GM23338 (cell line): ENCODE measurements at regions not wholly inside any gene's neighbourhood (a gene's known extent, or its start where the extent isn't known, plus 50 kb on each side); places are given as distances from the start of the nearest gene placed in this dataset.
"Not testable (repeated sequence)": the region's sequence is repeated elsewhere in the genome, so short reads cannot be mapped to it uniquely, and the experiment has no call there.

Experiments
- ATAC-seq: fragments of 200-7000 bp; cut with Tn5 transposase; 3 replicates; pipeline ENCODE4 v1.9.1; 2020
- DNase-seq: peaks from one replicate; pipeline ENCODE4 v3.0.0-alpha.2; 2015; ENCODE audit warnings: low spot score
- H2AFZ ChIP-seq: fragments of 200-600 bp; sonication (generic); 2 replicates; pipeline ENCODE4 v1.8.0; 2016; ENCODE audit warnings: antibody characterized with exemption, mild to moderate bottlenecking, moderate library complexity
- H3F3A ChIP-seq: fragments of 200-600 bp; sonication (generic); replicated peaks from 2 replicates; pipeline ENCODE4 v1.8.0; 2017; ENCODE audit warnings: antibody characterized with exemption, mixed run types, low read depth
- H3K27ac ChIP-seq: fragments of 200-600 bp; sonication (generic); 2 replicates; pipeline ENCODE4 v1.6.1; 2016; ENCODE audit warnings: low read depth
- H3K27me3 ChIP-seq: fragments of 200-600 bp; sonication (generic); 2 replicates; pipeline ENCODE4 v1.8.0; 2016; ENCODE audit warnings: mild to moderate bottlenecking, mixed run types, moderate library complexity; ENCODE audit not compliant: insufficient read depth
- H3K36me3 ChIP-seq: fragments of 200-600 bp; sonication (generic); 2 replicates; pipeline ENCODE4 v1.8.0; 2016; ENCODE audit warnings: mild to moderate bottlenecking; ENCODE audit not compliant: insufficient read depth
- H3K4me1 ChIP-seq: fragments of 200-600 bp; sonication (generic); 2 replicates; pipeline ENCODE4 v1.8.0; 2016; ENCODE audit warnings: mild to moderate bottlenecking, moderate library complexity; ENCODE audit not compliant: insufficient read depth
- H3K4me2 ChIP-seq: fragments of 200-600 bp; sonication (generic); 2 replicates; pipeline ENCODE4 v1.7.1; 2017; ENCODE audit warnings: mixed run types
- H3K4me3 ChIP-seq: fragments of 200-600 bp; sonication (generic); 2 replicates; pipeline ENCODE4 v1.6.1; 2016; ENCODE audit warnings: mixed run types
- H3K79me2 ChIP-seq: fragments of 200-600 bp; sonication (generic); replicated peaks from 2 replicates; pipeline ENCODE4 v1.8.0; 2017; ENCODE audit warnings: mild to moderate bottlenecking; ENCODE audit not compliant: insufficient read depth
- H3K9me2 ChIP-seq: fragments of 200-600 bp; sonication (generic); 2 replicates; pipeline ENCODE4 v1.8.0; 2017; ENCODE audit not compliant: insufficient read depth
- H4K20me1 ChIP-seq: fragments of 200-600 bp; sonication (generic); replicated peaks from 2 replicates; pipeline ENCODE4 v1.8.0; 2017; ENCODE audit warnings: mild to moderate bottlenecking; ENCODE audit not compliant: insufficient read depth
- H3K27ac Mint-ChIP-seq: 2 replicates; pipeline ENCODE4 v1.8.0; 2020; ENCODE audit warnings: inconsistent platforms, mild to moderate bottlenecking, moderate library complexity, mixed read lengths
- H3K27me3 Mint-ChIP-seq: 3 replicates; pipeline ENCODE4 v1.8.0; 2022; ENCODE audit warnings: low read depth, mild to moderate bottlenecking, moderate library complexity, mixed read lengths, inconsistent platforms; ENCODE audit not compliant: insufficient read depth, poor library complexity
- H3K36me3 Mint-ChIP-seq: 3 replicates; pipeline ENCODE4 v1.8.0; 2021; ENCODE audit warnings: low read depth, mild to moderate bottlenecking, inconsistent platforms, moderate library complexity, mixed read lengths
- H3K4me1 Mint-ChIP-seq: 3 replicates; pipeline ENCODE4 v1.8.0; 2020; ENCODE audit warnings: mild to moderate bottlenecking, inconsistent platforms, mixed read lengths
- H3K4me3 Mint-ChIP-seq: 3 replicates; pipeline ENCODE4 v1.8.0; 2021; ENCODE audit warnings: moderate library complexity, mild to moderate bottlenecking, inconsistent platforms, mixed read lengths
- H3K9me3 Mint-ChIP-seq: 3 replicates; pipeline ENCODE4 v1.8.0; 2020; ENCODE audit warnings: moderate library complexity, mild to moderate bottlenecking, inconsistent platforms, mixed read lengths
- CREB1 ChIP-seq: fragments of 250-450 bp; sonication (Bioruptor Pico); IDR thresholded peaks from 2 replicates; pipeline ENCODE4 v1.5.0; 2020; ENCODE audit warnings: low read depth, mild to moderate bottlenecking, moderate library complexity
- ETS1 ChIP-seq: IDR thresholded peaks from 2 replicates; pipeline ENCODE4 v1.6.1; 2016; ENCODE audit warnings: antibody characterized with exemption
- EZH2phosphoT487 ChIP-seq: fragments of 200-600 bp; sonication (generic); IDR thresholded peaks from one replicate; pipeline ENCODE4 v1.8.1; 2018; ENCODE audit warnings: antibody characterized with exemption; ENCODE audit not compliant: unreplicated experiment
- NANOG ChIP-seq: IDR thresholded peaks from 2 replicates; pipeline ENCODE4 v1.6.1; 2016; ENCODE audit warnings: antibody characterized with exemption, borderline replicate concordance
- POLR2AphosphoS5 ChIP-seq: IDR thresholded peaks from 2 replicates; pipeline ENCODE4 v1.6.1; 2016; ENCODE audit warnings: antibody characterized with exemption, low read depth
- ZNF462 ChIP-seq: fragments of 250-450 bp; sonication (Bioruptor Pico); IDR thresholded peaks from 2 replicates; pipeline ENCODE4 v1.5.0; 2020; ENCODE audit warnings: mild to moderate bottlenecking, moderate library complexity

DNA sequence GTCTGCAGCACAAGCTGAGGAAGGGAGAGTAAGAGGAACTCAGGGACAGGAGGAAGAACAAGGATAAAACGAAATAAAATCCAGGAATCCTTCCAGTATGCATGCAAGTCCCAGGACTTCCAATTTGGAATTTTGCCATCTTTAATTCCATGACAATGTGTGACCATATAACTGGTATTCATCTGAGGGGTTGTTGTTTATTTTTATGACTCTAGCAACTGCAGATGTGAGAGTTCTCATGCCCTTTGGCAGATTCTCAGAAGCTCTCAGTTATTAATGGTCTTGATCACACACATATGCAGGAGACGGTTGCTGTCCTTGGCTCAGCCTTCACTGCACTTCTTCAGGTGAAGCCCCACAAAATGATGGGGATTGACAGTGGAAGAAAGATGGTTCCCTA, 148.2 kb downstream of the SMIM20 start (continued):
- no peak for TF ChIP-seq ZNF462 (CRISPR knock-in tag)
- no peak for TF ChIP-seq EZH2phosphoT487
- no peak for TF ChIP-seq NANOG
- no peak for TF ChIP-seq POLR2AphosphoS5
- TF ChIP-seq CREB1 (CRISPR knock-in tag): no peak

DNA sequence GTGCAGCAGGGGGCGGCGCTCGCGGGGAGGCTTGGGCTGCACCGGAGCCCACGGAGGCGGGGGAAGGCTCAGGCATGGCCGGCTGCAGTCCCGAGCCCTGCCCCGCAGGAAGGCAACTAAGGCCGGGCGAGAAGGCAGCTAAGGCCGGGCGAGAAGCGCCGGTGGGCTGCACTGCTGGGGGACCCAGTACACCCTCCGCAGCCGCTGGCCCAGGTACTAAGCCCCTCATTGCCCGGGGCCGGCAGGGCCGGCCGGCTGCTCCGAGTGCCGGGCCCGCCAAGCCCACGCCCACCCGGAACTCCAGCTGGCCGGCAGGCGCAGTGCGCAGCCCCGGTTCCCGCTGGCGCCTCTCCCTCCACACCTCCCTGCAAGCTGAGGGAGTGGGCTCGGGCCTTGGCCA, 150.0 kb downstream of the SMIM20 start:
- not testable (repeated sequence) for DNase-seq

GRCh38 chr4:26065833-26066232, 151.8 kb downstream of the SMIM20 start:
- Histone ChIP-seq H3K27me3 (no peaks in the 10 kb centered on the region), H3K4me2 (no peak overlapping the region), H4K20me1 (no peaks in the 10 kb centered on the region), H3K4me3 (no peak overlapping the region), H3K79me2 (no peaks in the 10 kb centered on the region), H3K36me3 (no peaks in the 10 kb centered on the region), H3K9me2 (no peaks in the 10 kb centered on the region), H3K4me1 (peaks cover 3% of the 10 kb centered on the region; the same call in 1 of the 2 replicates), H3F3A (no peaks in the 10 kb centered on the region), H3K27ac (no peak overlapping the region), H2AFZ (no peak overlapping the region)
- ATAC-seq: no peak
- TF ChIP-seq ETS1: no peak
- H3K27ac Mint-ChIP-seq: no peak overlapping the region
- H3K9me3 Mint-ChIP-seq: 0 out of 3 replicates have a peak, but pooled peaks cover 4% of the 10 kb centered on the region
- no peak overlapping the region for H3K4me3 Mint-ChIP-seq
- peaks cover 4% of the 10 kb centered on the region; the same call in 2 of the 3 replicates for H3K4me1 Mint-ChIP-seq
- peaks cover 3% of the 10 kb centered on the region; the same call in 1 of the 3 replicates for H3K36me3 Mint-ChIP-seq
- H3K27me3 Mint-ChIP-seq: peaks cover 4% of the 10 kb centered on the region
- no peak for DNase-seq

More for the DNA sequence above, 150.0 kb downstream of the SMIM20 start:
- not testable (repeated sequence) for H2AFZ ChIP-seq, H3K79me2 ChIP-seq, H3K9me2 ChIP-seq, H3K4me3 ChIP-seq, H3K27ac ChIP-seq, H3K36me3 ChIP-seq, H3F3A ChIP-seq, H3K4me1 Mint-ChIP-seq, H3K4me1 ChIP-seq, H3K27me3 ChIP-seq, ATAC-seq, H4K20me1 ChIP-seq, H3K27ac Mint-ChIP-seq, H3K4me2 ChIP-seq, H3K27me3 Mint-ChIP-seq, H3K4me3 Mint-ChIP-seq, H3K36me3 Mint-ChIP-seq
- peaks cover 17% of the 10 kb centered on the region for H3K9me3 Mint-ChIP-seq
